Skeletal muscle tissue (tissue), 3 donors: ENCODE measurements at regions not wholly inside any gene's neighbourhood (a gene's known extent, or its start where the extent isn't known, plus 50 kb on each side); places are given as distances from the start of the nearest gene placed in this dataset.

ENCODE experiments used
- H3K27ac ChIP-seq: one replicate; pipeline ENCODE4 v1.7.0; 2013; ENCODE audit warnings: mild to moderate bottlenecking, low read depth, low read length, inconsistent platforms
- H3K27me3 ChIP-seq, 3 donors: one replicate each; pipeline ENCODE4 v1.7.0; 2013; ENCODE audit warnings: low read length in 3 of 3; ENCODE audit not compliant: control insufficient read depth in 3 of 3, insufficient read depth in 3 of 3
- H3K36me3 ChIP-seq, 3 donors: one replicate each; pipeline ENCODE4 v1.7.0; 2013; ENCODE audit warnings: low read length in 3 of 3; ENCODE audit not compliant: control insufficient read depth in 3 of 3, insufficient read depth in 3 of 3
- H3K4me1 ChIP-seq, 3 donors: one replicate each; pipeline ENCODE4 v1.7.0; 2013; ENCODE audit warnings: low read length in 3 of 3, mild to moderate bottlenecking in 3 of 3; ENCODE audit not compliant: control insufficient read depth in 3 of 3, insufficient read depth in 3 of 3
- H3K4me3 ChIP-seq, 3 donors: one replicate each; pipeline ENCODE4 v1.7.0; 2013; ENCODE audit warnings: low read length in 3 of 3
- H3K9ac ChIP-seq, 3 donors: one replicate each; pipeline ENCODE4 v1.7.0; 2013; ENCODE audit warnings: low read length in 3 of 3, mild to moderate bottlenecking in 3 of 3, moderate library complexity in 2 of 3, low read depth in 1 of 3
- H3K9me3 ChIP-seq, 3 donors: one replicate each; pipeline ENCODE4 v1.7.0; 2013; ENCODE audit warnings: low read length in 3 of 3; ENCODE audit not compliant: control insufficient read depth in 3 of 3
- donor health status: Osteomylitis.

- Histone ChIP-seq H3K4me3 (no peak overlapping the region), H3K4me1 (no peaks in the 10 kb centered on the region), H3K9ac (no peak overlapping the region), H3K36me3 (no peaks in the 10 kb centered on the region), H3K9me3 (no peaks in the 10 kb centered on the region), H3K27ac (no peak overlapping the region), H3K27me3 (peaks cover 0 to 11% (median 0%) of the 10 kb centered on the region in 3 donors)
Observed at GRCh38 chr19:31675193-31675913, 326.1 kb upstream of the TSHZ3 start.

GRCh38 chr19:31676271-31677004, 327.2 kb upstream of the TSHZ3 start:
- no peaks in the 10 kb centered on the region for H3K9me3 ChIP-seq
- H3K9ac ChIP-seq, result no peak overlapping the region
- no peaks in the 10 kb centered on the region for H3K4me1 ChIP-seq
- H3K27me3 ChIP-seq, result peaks cover 0 to 6% (median 0%) of the 10 kb centered on the region in 3 donors
- no peak overlapping the region for H3K4me3 ChIP-seq
- H3K36me3 ChIP-seq, result no peaks in the 10 kb centered on the region
- H3K27ac ChIP-seq, result no peak overlapping the region

GRCh38 chr19:31678421-31678820, 329.2 kb upstream of the TSHZ3 start:
- Histone ChIP-seq H3K36me3 (no peaks in the 10 kb centered on the region), H3K4me1 (no peaks in the 10 kb centered on the region), H3K9me3 (no peaks in the 10 kb centered on the region), H3K4me3 (no peak overlapping the region), H3K9ac (no peak overlapping the region), H3K27ac (no peak overlapping the region), H3K27me3 (peaks cover 0 to 6% (median 0%) of the 10 kb centered on the region in 3 donors)

- peaks cover 0 to 6% (median 0%) of the 10 kb centered on the region in 3 donors for H3K27me3 ChIP-seq
Observed at GRCh38 chr19:31681121-31681520, 331.9 kb upstream of the TSHZ3 start.

GRCh38 chr19:31693131-31693932, 344.1 kb upstream of the TSHZ3 start:
- Histone ChIP-seq H3K27me3 (no peaks in the 10 kb centered on the region), H3K27ac (no peak overlapping the region), H3K4me1 (no peaks in the 10 kb centered on the region), H3K4me3 (no peak overlapping the region), H3K9ac (no peak overlapping the region), H3K9me3 (peaks cover 0 to 2% (median 0%) of the 10 kb centered on the region in 3 donors), H3K36me3 (no peaks in the 10 kb centered on the region)

More at GRCh38 chr19:31681121-31681520, 331.9 kb upstream of the TSHZ3 start:
- Histone ChIP-seq H3K27ac (no peak overlapping the region), H3K9ac (no peak overlapping the region), H3K9me3 (no peaks in the 10 kb centered on the region), H3K4me1 (no peaks in the 10 kb centered on the region), H3K36me3 (no peaks in the 10 kb centered on the region), H3K4me3 (no peak overlapping the region)

GRCh38 chr19:31693933-31694269, 344.7 kb upstream of the TSHZ3 start:
- Histone ChIP-seq H3K4me1 (no peaks in the 10 kb centered on the region), H3K27ac (no peak overlapping the region), H3K9ac (no peak overlapping the region), H3K4me3 (no peak overlapping the region), H3K27me3 (no peaks in the 10 kb centered on the region), H3K9me3 (peaks cover 0 to 2% (median 0%) of the 10 kb centered on the region in 3 donors), H3K36me3 (no peaks in the 10 kb centered on the region)

GRCh38 chr19:31694761-31695160, 345.5 kb upstream of the TSHZ3 start:
- Histone ChIP-seq H3K27me3 (no peaks in the 10 kb centered on the region), H3K9ac (no peak overlapping the region), H3K36me3 (no peaks in the 10 kb centered on the region), H3K9me3 (peaks cover 0 to 2% (median 0%) of the 10 kb centered on the region in 3 donors), H3K27ac (no peak overlapping the region), H3K4me3 (no peak overlapping the region), H3K4me1 (no peaks in the 10 kb centered on the region)

GRCh38 chr19:31699421-31699820, 350.2 kb upstream of the TSHZ3 start:
- no peaks in the 10 kb centered on the region for H3K27me3 ChIP-seq
- H3K4me1 ChIP-seq, result no peaks in the 10 kb centered on the region
- no peak overlapping the region for H3K4me3 ChIP-seq
- no peak overlapping the region for H3K9ac ChIP-seq
- no peak overlapping the region for H3K27ac ChIP-seq
- peaks cover 2 to 4% (median 4%) of the 10 kb centered on the region in 3 donors for H3K9me3 ChIP-seq
- H3K36me3 ChIP-seq, result no peaks in the 10 kb centered on the region

- Histone ChIP-seq H3K27ac (no peak overlapping the region), H3K36me3 (no peaks in the 10 kb centered on the region), H3K27me3 (no peaks in the 10 kb centered on the region), H3K4me1 (no peaks in the 10 kb centered on the region), H3K9me3 (peaks cover 0 to 5% (median 4%) of the 10 kb centered on the region in 3 donors), H3K9ac (no peak overlapping the region), H3K4me3 (no peak overlapping the region)
Observed at GRCh38 chr19:31701146-31701545, 351.9 kb upstream of the TSHZ3 start.

- no peaks in the 10 kb centered on the region for H3K27me3 ChIP-seq
- H3K4me3 ChIP-seq, result no peak overlapping the region
- no peaks in the 10 kb centered on the region for H3K36me3 ChIP-seq
- no peak overlapping the region for H3K9ac ChIP-seq
- peaks cover 0 to 5% (median 4%) of the 10 kb centered on the region in 3 donors for H3K9me3 ChIP-seq
- no peaks in the 10 kb centered on the region for H3K4me1 ChIP-seq
- H3K27ac ChIP-seq, result no peak overlapping the region
Observed at GRCh38 chr19:31705656-31706055, 356.4 kb upstream of the TSHZ3 start.
